GM10266 (cell line): ENCODE measurements at regions not wholly inside any gene's neighbourhood (a gene's known extent, or its start where the extent isn't known, plus 50 kb on each side); places are given as distances from the start of the nearest gene placed in this dataset.
"Not testable (repeated sequence)": the region's sequence is repeated elsewhere in the genome, so short reads cannot be mapped to it uniquely, and the experiment has no call there.

Experiments
- DNase-seq: peaks from one replicate; pipeline ENCODE4 v3.0.0; 2012; ENCODE audit errors: extremely low spot score
- CTCF ChIP-seq: IDR thresholded peaks from 2 replicates; pipeline ENCODE4 v1.5.1; 2012; ENCODE audit warnings: mild to moderate bottlenecking, low read depth; ENCODE audit not compliant: control insufficient read depth, insufficient read depth; ENCODE audit errors: missing control alignments

- no peak for DNase-seq
- no peak for TF ChIP-seq CTCF
Observed at GRCh38 chr15:57796146-57796545, 89.6 kb downstream of the POLR2M start.

DNA sequence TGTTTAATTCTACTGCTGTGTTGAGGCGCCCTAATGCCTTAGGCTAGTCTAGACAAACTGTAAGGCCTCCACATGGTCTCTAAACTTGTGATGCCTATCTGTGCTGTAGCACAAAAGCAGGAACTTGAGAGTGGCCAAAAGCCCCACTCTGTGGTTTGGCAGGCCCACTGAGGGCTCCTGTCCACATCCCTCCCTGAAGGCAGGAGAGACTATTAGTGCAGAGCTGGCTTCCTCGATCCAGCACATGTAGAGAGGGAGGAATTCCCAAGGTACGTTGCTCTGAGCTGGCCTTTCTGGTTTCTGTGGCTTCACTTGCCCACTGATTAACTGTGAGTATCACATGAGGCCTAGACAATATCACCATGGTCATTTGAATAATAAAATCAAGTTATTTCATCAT lies 90.6 kb downstream of the POLR2M start:
- no peak for DNase-seq
- TF ChIP-seq CTCF, result no peak

DNA sequence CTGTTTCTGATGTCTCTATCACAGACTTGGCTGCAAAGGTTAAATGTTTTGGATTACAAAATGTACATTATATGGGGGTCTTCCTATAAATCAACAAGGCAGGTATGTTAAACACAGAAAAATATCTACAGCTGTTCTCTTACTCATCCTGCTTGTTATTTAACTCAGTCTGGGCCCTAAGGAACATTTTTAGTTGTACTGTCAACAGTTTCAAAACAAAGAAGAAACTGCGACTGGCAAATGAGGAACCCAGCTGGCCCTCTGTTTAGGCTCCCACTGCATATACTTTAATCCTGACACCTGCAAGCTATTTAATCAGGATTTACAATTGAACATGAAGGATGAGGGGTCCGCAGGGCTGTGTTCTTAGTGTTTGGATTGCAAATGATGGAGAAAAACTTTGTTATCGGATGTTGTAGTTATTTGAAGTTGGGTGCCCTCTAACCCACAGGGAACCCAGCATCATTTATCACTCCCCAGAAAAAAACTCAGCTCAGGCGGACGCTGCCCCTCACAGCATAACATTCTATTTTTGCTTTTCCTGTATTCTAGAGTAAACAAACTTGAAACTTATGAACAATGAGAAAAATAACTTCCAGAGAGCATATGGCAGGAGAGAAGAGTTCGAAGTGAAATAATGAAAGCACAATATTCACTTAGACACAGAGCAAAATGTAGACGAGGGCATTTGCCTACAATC lies 91.2 kb downstream of the POLR2M start:
- no peak for TF ChIP-seq CTCF
- DNase-seq, result no peak

GRCh38 chr15:57806003-57806402 lies 99.5 kb downstream of the POLR2M start:
- TF ChIP-seq CTCF, result no peak
- DNase-seq, result no peak

- DNase-seq, result not testable (repeated sequence)
Observed at GRCh38 chr15:57809285-57809684, 102.8 kb downstream of the POLR2M start.

- TF ChIP-seq CTCF, result no peak
- no peak for DNase-seq
Observed at GRCh38 chr15:57816599-57816998, 110.1 kb downstream of the POLR2M start.

GRCh38 chr15:57819646-57820045 lies 113.1 kb downstream of the POLR2M start:
- no peak for DNase-seq
- TF ChIP-seq CTCF, result no peak

DNA sequence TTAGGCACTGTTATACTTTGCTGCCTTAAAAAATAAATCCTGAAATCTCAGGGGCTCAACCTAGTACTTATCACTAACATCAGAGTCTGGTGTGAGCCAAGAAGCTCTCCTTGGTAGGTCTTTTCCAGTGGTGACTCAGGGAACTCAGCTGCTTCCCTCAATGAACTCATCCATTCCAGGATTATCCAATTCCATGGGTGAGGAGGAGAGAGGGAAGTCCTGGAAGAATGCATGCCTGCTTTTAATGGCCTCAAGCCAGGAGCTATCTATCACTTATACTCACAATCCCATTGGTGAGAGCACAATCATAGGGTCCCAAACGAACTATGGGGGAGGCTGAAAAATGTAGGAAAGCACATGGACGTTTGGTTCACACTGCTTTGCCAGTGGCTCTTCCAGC lies 113.6 kb downstream of the POLR2M start:
- no peak for DNase-seq
- TF ChIP-seq CTCF, result no peak
